HEK293 (cell line): ENCODE measurements at regions not wholly inside any gene's neighbourhood (a gene's known extent, or its start where the extent isn't known, plus 50 kb on each side); places are given as distances from the start of the nearest gene placed in this dataset.

ENCODE experiments used
- CTCF ChIA-PET: fragments of 350-600 bp; formaldehyde crosslinking; extraction: SDS; loops from one replicate; lab custom pipeline; 2021; ENCODE audit warnings: antibody characterized with exemption; lab: Yijun Ruan, JAX
- POLR2A ChIA-PET: fragments of 300-600 bp; formaldehyde crosslinking; extraction: SDS; loops from one replicate; lab custom pipeline; 2020; ENCODE audit warnings: antibody characterized with exemption, inconsistent platforms; lab: Yijun Ruan, JAX
- H3K27ac ChIP-seq: fragments of 200-500 bp; sonication (Bioruptor generic); 2 replicates; pipeline ENCODE4 v1.5.1; 2014; ENCODE audit warnings: low read depth, low read length, control low read depth, inconsistent platforms; ENCODE audit errors: extremely low read depth
- H3K36me3 ChIP-seq, 2 experiments: fragments of 200-500 bp in 1 of 2; sonication (Bioruptor generic) in 1 of 2; 1 replicate in 1 of 2; 2 replicates in 1 of 2; pipeline ENCODE4 v1.5.1; 2014 to 2017; ENCODE audit warnings: inconsistent platforms in 2 of 2, low read length in 2 of 2; ENCODE audit not compliant: control insufficient read depth in 2 of 2, insufficient read depth in 1 of 2
- H3K4me1 ChIP-seq: fragments of 200-500 bp; sonication (Bioruptor generic); 2 replicates; pipeline ENCODE4 v1.5.1; 2014; ENCODE audit warnings: mild to moderate bottlenecking, low read length, inconsistent platforms; ENCODE audit not compliant: control insufficient read depth, insufficient read depth
- H3K4me3 ChIP-seq: 2 replicates; pipeline ENCODE4 v1.5.1; 2011; ENCODE audit warnings: low read depth, mild to moderate bottlenecking, control low read depth, low read length, moderate library complexity
- H3K9me3 ChIP-seq: fragments of 200-500 bp; sonication (Bioruptor generic); 2 replicates; pipeline ENCODE4 v1.5.1; 2014; ENCODE audit warnings: low read depth, low read length, inconsistent platforms; ENCODE audit not compliant: control insufficient read depth, insufficient read depth
- BCL11A ChIP-seq: fragments of 450-650 bp; formaldehyde crosslinking; IDR thresholded peaks from 2 replicates; pipeline ENCODE4 v1.5.1; 2016; ENCODE audit warnings: low read depth, missing biosample characterization, missing genetic modification characterization
- CTCF ChIP-seq: fragments of 450-650 bp; formaldehyde crosslinking; IDR thresholded peaks from 2 replicates; pipeline ENCODE4 v1.5.1; 2016; ENCODE audit warnings: missing biosample characterization, missing genetic modification characterization
- KLF10 ChIP-seq: fragments of 450-650 bp; IDR thresholded peaks from 2 replicates; pipeline ENCODE4 v1.5.1; 2018; ENCODE audit warnings: missing biosample characterization, mild to moderate bottlenecking, missing genetic modification characterization
- KLF16 ChIP-seq: fragments of 450-650 bp; formaldehyde crosslinking; IDR thresholded peaks from 2 replicates; pipeline ENCODE4 v1.5.1; 2017; ENCODE audit warnings: missing biosample characterization, missing genetic modification characterization
- KLF8 ChIP-seq: fragments of 450-650 bp; formaldehyde crosslinking; IDR thresholded peaks from 2 replicates; pipeline ENCODE4 v1.5.1; 2016; ENCODE audit warnings: missing biosample characterization, missing genetic modification characterization
- MEIS1 ChIP-seq: sonication (generic); formaldehyde crosslinking; IDR thresholded peaks from 2 replicates; pipeline ENCODE4 v1.8.1; 2022; ENCODE audit warnings: missing genetic modification reagents, mild to moderate bottlenecking, borderline replicate concordance
- SALL2 ChIP-seq: fragments of 450-650 bp; formaldehyde crosslinking; IDR thresholded peaks from 2 replicates; pipeline ENCODE4 v1.5.0; 2017; ENCODE audit warnings: missing biosample characterization, mild to moderate bottlenecking, missing genetic modification characterization, borderline replicate concordance
- TCF7L2 ChIP-seq: IDR thresholded peaks from 2 replicates; pipeline ENCODE4 v1.6.1; 2011; ENCODE audit warnings: low read depth, mild to moderate bottlenecking, inconsistent platforms, low read length, moderate library complexity, borderline replicate concordance
- ZBTB10 ChIP-seq: fragments of 450-650 bp; formaldehyde crosslinking; IDR thresholded peaks from 2 replicates; pipeline ENCODE4 v1.5.1; 2016; ENCODE audit warnings: missing biosample characterization, missing genetic modification characterization
- ZBTB7A ChIP-seq: fragments of 450-650 bp; formaldehyde crosslinking; IDR thresholded peaks from 2 replicates; pipeline ENCODE4 v1.5.1; 2016; ENCODE audit warnings: low read depth, missing biosample characterization, missing genetic modification characterization
- ZNF155 ChIP-seq: fragments of 450-650 bp; formaldehyde crosslinking; IDR thresholded peaks from 2 replicates; pipeline ENCODE4 v1.5.1; 2016; ENCODE audit warnings: missing biosample characterization, missing genetic modification characterization
- ZNF16 ChIP-seq: fragments of 450-650 bp; formaldehyde crosslinking; IDR thresholded peaks from 2 replicates; pipeline ENCODE4 v1.5.1; 2016; ENCODE audit warnings: low read depth, missing biosample characterization, missing genetic modification characterization
- ZNF2 ChIP-seq: fragments of 450-650 bp; formaldehyde crosslinking; IDR thresholded peaks from 2 replicates; pipeline ENCODE4 v1.5.1; 2016; ENCODE audit warnings: missing biosample characterization, missing genetic modification characterization
- ZNF280C ChIP-seq: fragments of 450-650 bp; formaldehyde crosslinking; IDR thresholded peaks from 2 replicates; pipeline ENCODE4 v1.5.1; 2016; ENCODE audit warnings: missing biosample characterization, missing genetic modification characterization
- ZNF280D ChIP-seq: fragments of 450-650 bp; formaldehyde crosslinking; IDR thresholded peaks from 2 replicates; pipeline ENCODE4 v1.5.1; 2016; ENCODE audit warnings: missing biosample characterization, missing genetic modification characterization
- ZNF341 ChIP-seq: fragments of 450-650 bp; formaldehyde crosslinking; IDR thresholded peaks from 2 replicates; pipeline ENCODE4; 2016; ENCODE audit warnings: low read depth, missing biosample characterization, missing genetic modification characterization
- ZNF48 ChIP-seq: fragments of 450-650 bp; formaldehyde crosslinking; IDR thresholded peaks from 2 replicates; pipeline ENCODE4 v1.5.1; 2016; ENCODE audit warnings: missing biosample characterization, missing genetic modification characterization
- ZNF560 ChIP-seq: fragments of 450-650 bp; formaldehyde crosslinking; IDR thresholded peaks from 2 replicates; pipeline ENCODE4 v1.5.1; 2017; ENCODE audit warnings: missing biosample characterization, missing genetic modification characterization, borderline replicate concordance
- ZNF621 ChIP-seq: fragments of 450-650 bp; formaldehyde crosslinking; IDR thresholded peaks from 2 replicates; pipeline ENCODE4 v1.5.1; 2017; ENCODE audit warnings: missing biosample characterization, missing genetic modification characterization
- ZNF629 ChIP-seq: fragments of 450-650 bp; formaldehyde crosslinking; IDR thresholded peaks from 2 replicates; pipeline ENCODE4 v1.5.1; 2017; ENCODE audit warnings: missing biosample characterization, missing genetic modification characterization
- ZNF654 ChIP-seq: fragments of 450-650 bp; formaldehyde crosslinking; IDR thresholded peaks from 2 replicates; pipeline ENCODE4 v1.5.1; 2016; ENCODE audit warnings: low read depth, missing biosample characterization, missing genetic modification characterization
- ZNF670 ChIP-seq: fragments of 450-650 bp; formaldehyde crosslinking; IDR thresholded peaks from 2 replicates; pipeline ENCODE4 v1.5.1; 2016; ENCODE audit warnings: missing biosample characterization, missing genetic modification characterization, low read depth
- ZNF830 ChIP-seq: fragments of 450-650 bp; IDR thresholded peaks from 2 replicates; pipeline ENCODE4 v1.5.0; 2018; ENCODE audit warnings: missing biosample characterization, missing genetic modification characterization, low read depth, mild to moderate bottlenecking, moderate library complexity

- no peak for TF ChIP-seq MEIS1 (CRISPR knock-in tag)
These were observed 105.5 kb upstream of the GK2 start (continued) for GRCh38 chr4:79513576-79513975.

GRCh38 chr4:79512363-79512762 lies 104.3 kb upstream of the GK2 start:
- ChIA-PET CTCF (no interaction called here), POLR2A (no interaction called here)
- no peaks in the 10 kb centered on the region for H3K9me3 ChIP-seq
- TF ChIP-seq ZBTB10 (tag by site-specific recombination) (no peak), ZNF654 (tag by site-specific recombination) (no peak), TCF7L2 (no peak), ZNF560 (tag by site-specific recombination) (no peak), ZNF629 (tag by site-specific recombination) (no peak), ZNF341 (no peak), CTCF (tag by site-specific recombination) (no peak), ZNF670 (tag by site-specific recombination) (no peak), ZNF830 (tag by site-specific recombination) (no peak), ZNF155 (no peak), ZNF280C (tag by site-specific recombination) (no peak), KLF8 (no peak), ZNF48 (tag by site-specific recombination) (no peak), BCL11A (no peak)
- no peak overlapping the region for H3K27ac ChIP-seq
- H3K4me3 ChIP-seq: no peak overlapping the region
- H3K36me3 ChIP-seq: no peaks in the 10 kb centered on the region
- no peaks in the 10 kb centered on the region for H3K4me1 ChIP-seq

- CTCF ChIA-PET: no interaction called here
- Histone ChIP-seq H3K4me3 (no peak overlapping the region), H3K9me3 (no peaks in the 10 kb centered on the region), H3K4me1 (no peaks in the 10 kb centered on the region), H3K36me3 (no peaks in the 10 kb centered on the region), H3K27ac (no peak overlapping the region)
- POLR2A ChIA-PET: no interaction called here
- no peak for TF ChIP-seq CTCF (tag by site-specific recombination)
- TF ChIP-seq ZNF2: no peak
- no peak for TF ChIP-seq ZNF621
- no peak for TF ChIP-seq SALL2 (tag by site-specific recombination)
- TF ChIP-seq ZNF280D (tag by site-specific recombination): no peak
- no peak for TF ChIP-seq ZBTB7A (tag by site-specific recombination)
- TF ChIP-seq ZNF16 (tag by site-specific recombination): no peak
- TF ChIP-seq KLF10 (tag by site-specific recombination): no peak
- no peak for TF ChIP-seq KLF16 (tag by site-specific recombination)
These were observed 94.1 kb upstream of the GK2 start for GRCh38 chr4:79502081-79502480.
